GM12864 (cell line): ENCODE measurements at regions not wholly inside any gene's neighbourhood (a gene's known extent, or its start where the extent isn't known, plus 50 kb on each side); places are given as distances from the start of the nearest gene placed in this dataset.
"Not testable (repeated sequence)": the region's sequence is repeated elsewhere in the genome, so short reads cannot be mapped to it uniquely, and the experiment has no call there.

Source experiments
- DNase-seq: peaks from one replicate; pipeline ENCODE4 v3.0.0-alpha.2; 2011; ENCODE audit warnings: low read depth
- H3K4me3 ChIP-seq: 2 replicates; pipeline ENCODE4 v1.5.1; 2011; ENCODE audit warnings: mild to moderate bottlenecking, low read depth, low read length, control low read depth
- TF ChIP-seq, protein P1 (sequence below): IDR thresholded peaks from 2 replicates; pipeline ENCODE4 v1.5.1; 2011; ENCODE audit warnings: low read depth, mild to moderate bottlenecking, moderate library complexity, low read length, control low read depth, inconsistent platforms; ENCODE audit errors: missing control alignments

- no peak overlapping the region for H3K4me3 ChIP-seq
- TF ChIP-seq, protein P1, sequence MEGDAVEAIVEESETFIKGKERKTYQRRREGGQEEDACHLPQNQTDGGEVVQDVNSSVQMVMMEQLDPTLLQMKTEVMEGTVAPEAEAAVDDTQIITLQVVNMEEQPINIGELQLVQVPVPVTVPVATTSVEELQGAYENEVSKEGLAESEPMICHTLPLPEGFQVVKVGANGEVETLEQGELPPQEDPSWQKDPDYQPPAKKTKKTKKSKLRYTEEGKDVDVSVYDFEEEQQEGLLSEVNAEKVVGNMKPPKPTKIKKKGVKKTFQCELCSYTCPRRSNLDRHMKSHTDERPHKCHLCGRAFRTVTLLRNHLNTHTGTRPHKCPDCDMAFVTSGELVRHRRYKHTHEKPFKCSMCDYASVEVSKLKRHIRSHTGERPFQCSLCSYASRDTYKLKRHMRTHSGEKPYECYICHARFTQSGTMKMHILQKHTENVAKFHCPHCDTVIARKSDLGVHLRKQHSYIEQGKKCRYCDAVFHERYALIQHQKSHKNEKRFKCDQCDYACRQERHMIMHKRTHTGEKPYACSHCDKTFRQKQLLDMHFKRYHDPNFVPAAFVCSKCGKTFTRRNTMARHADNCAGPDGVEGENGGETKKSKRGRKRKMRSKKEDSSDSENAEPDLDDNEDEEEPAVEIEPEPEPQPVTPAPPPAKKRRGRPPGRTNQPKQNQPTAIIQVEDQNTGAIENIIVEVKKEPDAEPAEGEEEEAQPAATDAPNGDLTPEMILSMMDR, result no peak
- no peak for DNase-seq
Observed at GRCh38 chr13:46468570-46469463, 81.8 kb upstream of the RUBCNL start.

- not testable (repeated sequence) for H3K4me3 ChIP-seq, DNase-seq
Observed at GRCh38 chr13:46467694-46468093, 80.6 kb upstream of the RUBCNL start.

GRCh38 chr13:46466074-46466473, 79.0 kb upstream of the RUBCNL start:
- not testable (repeated sequence) for DNase-seq, H3K4me3 ChIP-seq

- no peak overlapping the region for H3K4me3 ChIP-seq
- no peak for DNase-seq
- TF ChIP-seq, protein P1, result no peak
Observed at GRCh38 chr13:46463719-46464118, 76.7 kb upstream of the RUBCNL start.

DNA sequence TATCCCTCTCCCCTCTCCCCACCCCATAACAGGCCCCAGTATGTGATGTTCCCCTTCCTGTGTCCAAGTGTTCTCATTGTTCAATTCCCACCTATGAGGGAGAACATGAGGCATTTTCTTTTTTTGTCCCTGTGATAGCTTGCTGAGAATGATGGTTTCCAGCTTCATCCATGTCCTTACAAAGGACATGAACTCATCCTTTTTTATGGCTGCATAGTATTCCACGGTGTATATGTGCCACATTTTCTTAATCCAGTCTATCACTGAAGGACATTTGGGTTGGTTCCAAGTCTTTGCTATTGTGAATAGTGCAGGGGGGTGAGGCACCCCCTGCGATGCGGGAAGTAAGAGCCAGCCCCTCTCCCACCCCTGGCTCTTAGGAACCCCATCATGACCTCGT, 73.2 kb upstream of the RUBCNL start:
- not testable (repeated sequence) for DNase-seq, H3K4me3 ChIP-seq

GRCh38 chr13:46457255-46457654, 70.2 kb upstream of the RUBCNL start:
- not testable (repeated sequence) for DNase-seq, H3K4me3 ChIP-seq

GRCh38 chr13:46455924-46456323, 68.9 kb upstream of the RUBCNL start:
- TF ChIP-seq, protein P1, result peak; percentile 37
- not testable (repeated sequence) for H3K4me3 ChIP-seq
- DNase-seq, result peak; percentile 49

GRCh38 chr13:46451145-46451544, 64.1 kb upstream of the RUBCNL start:
- not testable (repeated sequence) for H3K4me3 ChIP-seq, DNase-seq

DNA sequence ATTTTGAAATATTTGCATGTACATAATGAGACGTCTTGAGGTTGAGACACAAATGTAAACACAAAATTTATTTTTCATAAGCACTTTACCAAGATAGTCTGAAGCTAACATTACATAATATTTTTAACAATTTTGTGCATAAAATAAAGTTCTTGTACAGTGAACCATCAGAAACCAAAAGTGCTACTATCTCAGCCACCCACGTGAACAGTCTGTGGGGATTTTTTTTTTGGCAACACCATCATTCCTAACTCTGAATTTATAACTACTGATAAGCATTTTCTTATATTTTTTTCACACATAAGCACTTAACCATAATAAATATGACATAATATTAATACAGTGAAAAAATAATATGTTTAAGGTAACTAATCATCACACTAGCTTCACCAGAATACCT, 62.9 kb upstream of the RUBCNL start:
- H3K4me3 ChIP-seq, DNase-seq: not testable (repeated sequence)

DNA sequence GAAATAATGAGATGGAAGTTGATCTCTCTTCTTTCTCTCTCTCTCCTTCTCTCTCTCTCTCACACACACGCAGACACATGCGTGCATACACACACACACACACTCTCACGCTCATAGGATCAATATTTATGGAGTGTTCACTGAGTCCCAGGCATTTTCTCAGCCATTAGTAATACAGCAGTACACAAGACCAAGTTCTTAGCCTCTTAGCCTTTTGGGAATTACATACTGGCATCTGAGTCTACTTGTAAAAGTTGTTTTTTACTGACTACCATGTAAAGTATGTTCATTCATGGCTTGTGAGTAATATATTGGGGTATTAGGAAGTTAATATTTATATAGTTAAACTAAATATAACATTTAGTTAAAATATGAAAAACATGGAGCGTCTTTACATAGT, 61.1 kb upstream of the RUBCNL start:
- DNase-seq, result not testable (repeated sequence)

GRCh38 chr13:46437808-46438404, 50.9 kb upstream of the RUBCNL start:
- not testable (repeated sequence) for DNase-seq, H3K4me3 ChIP-seq

More for the DNA sequence above, 61.1 kb upstream of the RUBCNL start:
- not testable (repeated sequence) for H3K4me3 ChIP-seq
